Activated CD4-positive, alpha-beta T cell treated with anti-CD3 and anti-CD28 coated beads for 4 hours (primary cell): ENCODE measurements at regions not wholly inside any gene's neighbourhood (a gene's known extent, or its start where the extent isn't known, plus 50 kb on each side); places are given as distances from the start of the nearest gene placed in this dataset.

Experiments
- DNase-seq, 2 donors: peaks; one replicate each; pipeline ENCODE4 v3.0.0-alpha.2; 2020

DNA sequence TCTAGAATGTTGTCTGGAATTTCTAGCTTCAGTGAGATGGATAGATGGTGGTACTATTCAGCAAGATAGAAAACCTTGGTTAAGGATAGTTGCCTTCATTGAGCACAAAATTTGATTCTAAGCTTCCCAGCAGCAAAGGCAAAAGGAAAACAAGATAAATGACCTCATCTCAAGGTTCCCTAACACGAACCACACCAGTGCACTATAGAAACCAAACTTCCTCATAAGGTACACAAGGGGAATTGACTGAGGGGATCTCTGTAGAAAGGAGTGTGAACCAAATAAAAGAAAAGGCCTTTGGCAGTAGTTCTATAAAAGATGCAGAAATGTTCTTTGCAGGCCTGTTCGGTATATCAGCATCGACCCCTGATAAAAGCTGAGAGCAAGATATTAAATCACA, 288.9 kb downstream of the SHQ1 start:
- DNase-seq: no peak

DNA sequence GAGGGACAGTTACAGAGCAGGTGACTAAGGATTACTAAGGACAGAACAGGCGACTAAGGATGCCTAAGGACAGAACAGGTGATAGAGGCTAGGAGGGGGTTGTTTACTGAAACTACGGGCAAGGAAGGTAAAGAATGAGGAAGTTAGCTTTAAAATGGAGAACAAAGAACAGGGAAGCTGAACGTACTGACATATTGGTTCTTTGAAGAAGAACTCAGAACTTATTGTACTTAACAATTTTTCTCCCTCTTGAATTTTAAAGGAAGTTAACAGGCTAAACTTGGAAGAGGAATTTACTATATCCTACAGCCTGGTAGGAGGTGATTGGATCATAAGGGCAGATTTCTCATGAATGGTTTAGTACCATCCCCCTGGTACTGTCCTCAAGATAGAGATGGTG, 290.2 kb downstream of the SHQ1 start:
- no peak for DNase-seq

DNA sequence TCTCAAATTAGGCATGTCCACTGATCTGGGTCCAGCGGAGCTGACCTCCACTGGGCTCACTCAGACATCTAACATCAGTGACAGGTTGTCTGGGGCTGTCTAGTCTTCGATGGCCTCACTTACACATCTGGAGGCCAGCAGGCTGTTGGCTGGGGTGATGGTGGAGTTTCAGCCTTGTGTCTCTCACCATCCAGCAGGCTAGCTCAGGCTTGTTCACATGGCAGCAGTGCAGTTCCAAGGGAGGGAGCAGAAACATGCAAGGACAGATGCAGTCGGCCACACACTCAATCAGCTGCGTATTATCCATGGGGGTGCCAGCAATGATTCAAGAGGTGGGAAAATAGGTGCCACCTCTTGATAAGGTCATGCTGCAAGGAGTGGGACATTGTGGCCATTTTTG, 292.5 kb downstream of the SHQ1 start:
- no peak for DNase-seq

DNA sequence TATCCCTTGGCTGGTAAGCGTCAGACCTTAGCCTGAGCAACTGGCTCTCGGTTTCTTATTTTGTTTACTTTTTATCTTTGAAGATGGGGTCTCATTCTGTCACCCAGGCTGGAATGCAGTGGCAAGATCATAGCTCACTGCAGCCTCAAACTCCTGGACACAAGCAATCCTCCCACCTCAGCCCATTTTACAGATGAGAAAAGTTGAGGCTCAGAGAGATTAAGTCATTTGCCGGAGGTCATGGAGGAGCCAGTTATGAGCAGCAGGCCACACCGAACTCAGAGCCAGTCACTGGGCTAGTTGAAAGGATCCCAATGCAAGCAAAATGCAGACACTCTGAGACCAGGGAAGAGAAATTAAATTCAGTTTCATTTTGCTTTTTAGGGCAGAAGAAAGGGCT, 293.6 kb downstream of the SHQ1 start:
- no peak for DNase-seq

DNA sequence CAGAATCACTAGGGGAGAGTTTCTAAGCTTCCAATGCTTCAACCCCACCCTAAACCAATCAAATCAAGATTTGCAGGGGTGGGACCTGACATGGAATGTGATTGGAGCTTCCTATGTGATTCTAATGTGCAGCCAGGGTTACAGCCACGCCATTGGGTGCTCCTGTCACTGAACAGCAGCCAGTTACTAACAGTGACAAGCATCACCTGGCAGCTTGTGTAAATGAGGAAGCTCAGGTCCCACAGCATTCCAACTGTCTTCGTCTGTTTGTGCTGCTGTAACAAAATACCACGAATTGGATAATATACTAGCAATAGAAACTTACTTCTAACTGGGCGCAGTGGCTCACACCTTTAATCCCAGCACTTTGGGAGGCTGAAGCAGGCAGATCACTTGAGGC, 294.9 kb downstream of the SHQ1 start:
- DNase-seq: no peak

DNA sequence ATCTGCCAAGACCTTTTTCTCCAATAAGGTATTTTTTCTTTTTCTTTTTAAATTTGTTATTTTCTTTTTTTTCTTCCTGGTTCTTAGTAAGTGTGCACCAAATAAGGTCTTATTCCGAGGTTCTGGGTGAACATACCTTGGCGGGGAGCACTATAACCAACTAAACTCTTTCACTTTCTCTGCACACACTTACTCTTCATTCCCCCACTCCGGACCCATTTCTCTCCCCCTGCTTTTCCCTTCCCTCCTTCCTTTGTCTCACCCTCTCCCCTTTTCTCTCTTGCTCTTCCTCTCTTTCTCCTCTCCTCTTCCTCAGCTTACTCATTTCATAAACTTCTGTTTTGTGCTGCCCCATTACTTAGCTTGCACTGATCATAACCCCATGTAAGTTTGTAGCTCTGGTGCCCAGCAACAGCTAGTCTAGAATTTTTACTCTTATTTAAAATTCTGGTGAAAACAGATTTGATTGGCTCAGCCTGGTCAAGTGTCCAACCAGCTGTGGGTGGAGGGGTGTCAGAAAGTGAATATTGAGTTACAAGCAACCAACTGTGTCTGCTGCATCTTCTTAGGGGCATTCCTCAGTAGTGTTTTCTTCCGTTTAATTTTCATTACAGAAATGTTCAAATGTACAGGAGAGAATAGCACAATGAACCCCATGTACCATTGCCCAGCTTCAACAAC, 297.5 kb downstream of the SHQ1 start:
- DNase-seq: no peak

DNA sequence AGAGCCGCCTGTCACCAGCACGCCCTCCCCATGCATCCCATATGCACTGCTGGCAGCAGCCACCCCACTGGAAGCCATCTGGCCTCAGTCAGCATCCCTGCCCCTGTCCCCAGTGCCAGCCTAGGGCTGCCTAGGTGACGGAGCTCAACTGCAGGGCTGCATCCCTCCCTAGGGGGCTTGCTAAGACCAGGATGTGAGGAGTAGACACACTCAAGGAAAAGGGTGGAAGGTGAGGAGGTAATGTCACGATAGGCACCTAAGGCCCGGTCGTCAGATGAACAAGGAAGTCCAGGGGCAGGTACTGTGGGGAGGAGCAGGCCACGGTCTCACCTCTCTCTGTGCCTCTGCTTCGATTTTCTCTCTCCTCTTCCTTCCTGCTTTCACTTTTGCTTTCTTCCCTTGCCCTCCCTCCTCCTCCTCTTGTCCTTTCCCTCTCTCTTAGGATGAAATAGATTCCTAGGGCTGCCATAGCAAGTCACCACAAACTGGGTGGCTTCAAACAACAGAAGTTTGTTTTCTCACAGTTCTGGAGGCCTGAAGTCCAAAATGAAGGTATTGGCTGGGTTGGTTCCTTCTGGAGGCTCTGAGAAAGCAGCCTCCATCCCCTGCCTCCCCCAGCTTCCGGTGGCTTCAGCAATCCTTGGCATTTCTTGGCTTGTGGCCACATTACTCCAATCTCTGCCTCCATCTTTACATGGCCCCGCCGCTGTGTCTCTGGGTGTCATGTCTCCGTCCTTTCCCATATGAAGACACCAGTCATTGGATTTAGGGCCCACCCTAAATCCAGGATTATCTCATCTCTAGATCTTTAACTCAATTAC, 298.3 kb downstream of the SHQ1 start:
- no peak for DNase-seq

DNA sequence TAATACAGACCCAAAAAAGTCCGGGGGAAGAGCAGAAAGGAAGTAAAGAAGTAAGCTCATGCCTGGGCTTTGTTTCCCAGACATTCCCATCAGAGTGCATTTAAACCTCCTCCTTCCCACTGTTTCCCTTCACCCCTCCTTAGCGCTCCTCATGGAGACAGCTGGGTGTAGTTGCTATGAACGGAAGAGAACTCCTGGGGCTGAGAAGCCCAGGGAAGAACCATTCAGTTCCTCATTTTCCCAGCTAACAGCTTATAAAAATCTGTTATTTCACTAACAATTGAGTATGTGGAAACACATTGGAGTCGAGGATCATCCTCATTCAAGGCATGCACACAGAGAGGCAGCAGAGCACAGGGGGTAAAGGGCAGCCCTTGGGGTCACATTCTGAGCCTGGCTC, 299.3 kb downstream of the SHQ1 start:
- no peak for DNase-seq

DNA sequence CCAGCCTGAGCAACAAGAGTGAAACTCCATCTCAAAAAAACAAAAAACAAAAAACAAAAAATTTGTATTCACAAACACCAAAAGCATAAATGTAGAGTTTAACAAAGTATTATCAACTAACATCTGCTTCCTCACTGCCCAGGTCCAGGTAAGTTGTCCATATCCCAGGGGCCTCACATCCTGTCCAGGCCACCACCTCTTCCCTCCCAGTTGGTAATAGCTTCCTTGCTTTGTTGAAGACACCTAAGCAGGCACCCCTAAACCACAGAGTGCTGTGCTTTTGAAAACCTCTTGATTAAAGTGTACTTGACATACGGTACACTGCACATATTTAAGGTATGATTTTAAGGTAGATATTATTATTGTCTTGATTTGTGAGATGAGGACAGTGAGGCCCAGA, 299.8 kb downstream of the SHQ1 start:
- DNase-seq: no peak

DNA sequence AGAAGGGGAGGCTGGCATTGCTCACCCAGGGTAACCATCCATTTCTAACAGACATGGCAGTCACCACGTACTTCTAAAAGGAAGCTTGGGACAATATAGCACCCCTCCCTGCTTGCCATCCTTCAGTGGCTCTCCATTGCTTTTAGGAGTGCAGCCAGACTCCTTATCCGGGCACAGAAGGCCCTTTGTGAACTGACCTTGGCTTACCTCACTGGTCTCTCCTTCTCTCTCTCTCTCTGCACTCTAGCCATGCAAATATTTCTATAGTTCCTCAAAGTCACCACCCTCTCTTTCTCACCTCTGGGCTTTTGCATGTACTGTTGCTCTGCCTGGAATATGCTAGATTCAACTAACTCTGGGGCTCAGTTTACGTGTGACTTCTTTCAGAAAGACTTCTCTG, 301.1 kb downstream of the SHQ1 start:
- no peak for DNase-seq

DNA sequence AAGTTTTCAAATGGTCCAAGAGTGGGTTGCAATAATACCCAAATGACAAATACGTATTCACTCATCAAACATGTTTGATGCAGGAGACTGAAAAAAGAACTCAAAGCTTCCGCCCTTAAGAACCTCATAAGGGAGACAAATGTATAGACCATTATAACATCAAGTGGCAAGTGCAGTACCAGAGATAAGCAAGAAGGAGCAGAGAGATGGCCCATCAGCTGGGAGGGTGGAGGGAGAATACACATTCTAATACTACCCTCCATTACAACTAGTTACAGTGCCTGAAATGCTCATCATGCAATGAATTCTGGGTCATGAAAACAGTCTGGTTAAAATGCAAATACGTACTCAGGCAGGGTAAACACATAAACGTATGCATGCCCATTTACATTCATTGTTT, 304.0 kb downstream of the SHQ1 start:
- no peak for DNase-seq

DNA sequence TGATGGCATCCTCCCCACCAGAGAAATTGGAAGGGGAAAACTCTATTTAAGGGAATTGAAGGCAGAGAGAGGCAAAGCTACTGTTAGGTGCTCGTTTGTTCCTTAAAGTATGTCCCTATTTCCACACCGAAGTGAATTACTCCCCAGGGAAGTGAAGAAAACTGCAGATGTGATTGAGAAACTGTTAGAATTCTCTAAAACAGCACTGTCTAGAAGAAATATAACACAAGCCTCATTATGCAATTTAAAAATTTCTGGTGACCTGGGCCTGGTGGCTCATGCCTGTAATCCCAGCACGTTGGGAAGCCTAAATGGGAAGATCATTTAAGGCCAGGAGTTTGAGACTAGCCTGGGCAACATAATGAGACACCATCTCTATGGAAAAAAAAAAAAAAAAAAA, 305.0 kb downstream of the SHQ1 start:
- no peak for DNase-seq

DNA sequence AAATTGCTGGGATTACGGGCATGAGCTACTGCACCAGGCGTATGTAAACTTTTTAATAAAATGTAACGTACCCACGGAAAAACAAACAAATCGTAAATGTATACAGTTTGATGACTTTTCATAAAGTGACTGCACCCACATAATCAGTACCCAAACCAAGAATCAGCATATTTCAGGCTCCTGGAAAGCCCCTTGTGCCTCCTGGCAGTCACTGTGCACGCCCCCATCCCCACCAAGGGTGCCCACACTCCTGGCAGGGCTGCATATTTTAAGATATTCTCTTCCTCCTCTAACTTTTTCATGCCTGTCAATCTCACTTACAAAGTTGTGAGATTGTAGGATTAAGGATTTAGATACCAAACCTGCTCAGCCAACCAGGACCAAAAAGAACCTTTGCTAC, 305.5 kb downstream of the SHQ1 start:
- no peak for DNase-seq

DNA sequence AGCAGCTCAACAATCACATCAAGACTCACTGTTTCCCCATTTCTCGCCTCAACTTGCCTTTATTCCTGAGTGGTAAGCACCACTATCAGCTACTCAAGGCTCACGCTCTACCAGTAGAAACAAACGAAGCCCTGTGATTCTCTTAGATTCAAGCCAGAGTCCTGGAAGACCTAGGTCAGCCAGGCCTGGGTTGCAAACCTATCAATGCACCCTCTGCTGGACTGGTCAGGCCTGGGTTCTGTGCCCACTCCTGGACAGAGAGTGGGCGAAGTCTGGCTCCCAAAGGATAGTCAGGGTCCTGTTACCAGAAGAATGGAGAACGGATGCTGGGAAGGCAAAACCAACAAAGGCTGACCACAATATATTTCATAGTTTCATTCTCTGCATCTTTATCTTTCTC, 308.4 kb downstream of the SHQ1 start:
- DNase-seq: no peak

DNA sequence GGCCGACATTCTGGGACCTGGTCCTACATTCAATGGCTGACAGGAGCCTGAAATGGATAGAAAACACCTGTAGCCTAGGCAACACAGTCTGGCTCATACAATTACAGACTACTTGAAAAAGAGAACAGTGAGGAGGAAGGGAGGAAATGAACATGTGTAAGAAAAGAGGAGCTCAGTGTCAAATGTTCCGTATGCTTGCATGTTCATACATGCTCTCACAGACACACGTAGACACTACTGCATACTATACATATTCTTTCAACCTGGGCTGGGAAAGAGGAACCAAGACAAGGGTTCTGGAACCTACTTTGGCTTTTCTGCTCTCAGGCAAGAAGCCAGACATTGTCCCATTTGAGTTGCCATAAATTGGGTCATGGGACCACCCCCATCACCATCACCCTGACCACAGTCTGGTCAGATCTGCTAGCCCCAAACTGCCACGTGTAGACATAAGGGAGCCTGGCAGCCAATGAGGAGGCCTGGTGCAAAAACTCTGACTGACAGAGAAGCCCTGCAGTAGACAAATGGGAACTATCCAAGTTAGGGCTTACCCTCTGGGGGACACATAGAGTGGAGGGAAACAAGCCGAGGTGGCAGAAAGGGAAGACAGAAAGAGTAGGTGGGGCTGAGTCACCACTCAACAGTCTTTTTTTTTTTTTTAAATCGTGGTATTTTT, 310.0 kb downstream of the SHQ1 start:
- no peak for DNase-seq

DNA sequence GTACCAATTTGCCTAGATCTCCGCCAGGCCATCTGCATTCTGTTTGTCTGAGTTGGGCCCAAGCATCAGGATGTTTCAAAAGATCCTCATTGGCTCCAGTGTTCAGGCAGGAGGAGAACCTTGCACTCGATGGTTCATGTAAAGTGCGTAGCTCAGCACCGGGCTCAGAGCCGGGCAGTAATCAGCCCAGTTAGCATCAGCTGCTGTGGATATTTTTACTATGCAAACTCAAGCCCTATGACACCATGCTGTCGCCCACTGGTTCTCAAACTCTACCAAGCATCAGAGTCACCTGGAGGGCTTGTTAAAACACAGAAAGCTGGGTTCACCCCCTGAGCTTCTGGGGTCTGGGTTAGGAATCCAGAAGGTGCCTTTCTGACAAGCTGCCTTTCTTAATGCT, 310.8 kb downstream of the SHQ1 start:
- no peak for DNase-seq

DNA sequence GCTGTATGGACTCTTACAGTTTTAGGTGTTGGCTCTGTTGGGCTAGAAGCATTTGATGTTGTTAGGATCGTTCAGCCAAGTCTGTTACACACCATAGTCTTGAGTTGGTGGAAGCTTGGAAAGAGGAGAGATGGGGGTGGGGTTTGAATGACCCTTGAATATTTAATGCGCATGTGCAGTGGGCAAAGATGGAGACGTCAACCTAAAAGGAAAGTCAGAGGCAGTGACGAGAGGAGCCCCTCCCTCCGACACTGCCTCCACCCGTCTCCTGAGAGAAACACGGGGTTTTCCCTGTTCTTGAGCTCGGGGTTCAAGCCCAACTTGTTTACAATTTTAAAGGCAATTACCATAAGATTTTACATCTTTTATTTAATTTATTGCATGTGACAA, 311.4 kb downstream of the SHQ1 start:
- DNase-seq: no peak

DNA sequence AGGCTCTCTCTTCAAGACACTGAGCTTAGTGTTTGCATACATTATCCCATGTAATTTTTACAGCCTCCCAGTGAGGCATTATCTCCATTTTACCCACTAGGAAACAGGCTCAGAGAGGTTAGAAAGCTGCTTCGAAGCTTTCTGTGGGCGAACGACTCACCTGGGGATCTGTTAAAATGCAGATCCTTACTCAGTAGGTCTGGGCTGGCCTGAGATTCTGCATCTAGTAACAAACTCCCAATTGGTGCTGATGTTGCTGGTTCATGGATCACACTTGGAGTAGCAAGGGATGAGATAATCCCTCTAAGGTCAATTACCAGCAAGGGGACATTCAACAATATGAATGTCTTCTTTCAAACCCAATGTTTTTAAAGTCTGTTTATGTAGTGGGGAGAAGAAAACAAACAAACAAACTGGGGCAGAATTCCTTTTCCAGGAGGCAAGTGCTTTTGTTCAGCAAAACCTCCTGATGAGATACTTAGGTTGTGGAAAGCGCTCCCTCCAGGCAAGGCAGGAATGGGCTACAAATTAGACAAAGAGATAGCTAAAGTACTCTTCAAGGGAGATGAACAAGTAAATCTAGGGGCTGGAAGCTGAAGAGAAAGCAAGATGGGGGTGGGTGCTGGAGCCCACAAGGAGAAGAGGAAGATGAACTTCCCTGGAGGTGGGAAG, 311.9 kb downstream of the SHQ1 start:
- DNase-seq: no peak

DNA sequence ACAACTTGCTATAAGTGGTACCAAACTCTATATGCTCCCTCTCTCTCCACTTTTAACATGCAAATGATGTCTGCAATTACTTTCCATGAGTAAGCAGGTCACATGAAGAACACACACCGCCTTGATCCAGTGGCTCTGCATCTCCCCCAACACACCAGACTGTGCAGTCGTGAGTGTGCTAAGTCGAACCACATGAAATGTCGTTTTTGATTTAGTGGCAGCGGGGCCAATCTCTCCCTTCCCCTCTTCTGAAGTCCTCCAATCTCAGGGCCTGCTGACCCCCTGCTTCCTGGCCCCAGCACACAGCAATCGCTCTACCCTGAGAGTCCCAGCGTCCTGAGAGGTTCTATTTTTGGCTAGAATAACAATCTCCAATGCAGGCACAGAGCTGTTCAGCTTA, 312.5 kb downstream of the SHQ1 start:
- DNase-seq: no peak

DNA sequence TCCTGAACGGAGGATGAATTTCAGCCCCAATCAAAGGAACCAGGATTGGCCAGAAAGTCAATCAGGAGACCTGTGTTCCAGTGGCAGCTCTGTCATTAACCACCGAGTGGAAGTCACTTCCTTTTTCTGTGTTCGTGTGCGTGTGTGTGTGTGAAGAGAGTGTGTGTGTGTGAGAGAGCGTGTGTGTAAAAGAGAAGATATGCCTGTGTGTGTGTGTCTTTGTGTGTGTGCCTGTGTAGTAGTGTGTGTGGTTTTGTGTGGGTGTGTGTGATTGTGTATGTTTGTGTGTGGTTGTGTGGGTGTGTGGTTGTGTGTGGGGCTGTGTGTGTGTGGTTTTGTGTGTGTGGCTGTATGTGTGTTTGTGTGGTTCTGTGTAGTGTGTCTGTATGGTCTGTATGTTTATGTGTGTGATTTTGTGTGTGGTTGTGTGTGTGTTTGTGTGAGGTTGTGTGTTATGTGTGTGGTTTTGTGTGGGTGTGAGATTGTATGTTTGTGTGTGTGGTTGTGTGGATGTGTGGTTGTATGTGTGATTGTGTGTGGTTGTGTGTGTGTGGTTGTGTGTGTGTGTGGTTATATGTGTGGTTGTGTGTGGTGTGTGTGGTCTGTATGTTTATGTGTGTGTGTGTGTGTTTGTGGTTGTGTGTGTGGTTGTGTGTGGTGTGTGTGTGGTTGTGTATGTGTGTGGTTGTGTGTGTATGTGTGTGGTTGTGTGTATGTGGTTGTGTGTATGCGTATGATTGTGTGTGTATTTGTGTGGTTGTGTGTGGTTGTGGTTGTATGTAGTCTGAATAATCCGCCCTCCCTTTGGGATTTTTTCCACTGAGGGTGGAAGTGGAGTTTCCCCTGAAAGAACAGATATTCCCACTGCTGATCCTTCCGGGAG, 314.4 kb downstream of the SHQ1 start:
- no peak for DNase-seq

DNA sequence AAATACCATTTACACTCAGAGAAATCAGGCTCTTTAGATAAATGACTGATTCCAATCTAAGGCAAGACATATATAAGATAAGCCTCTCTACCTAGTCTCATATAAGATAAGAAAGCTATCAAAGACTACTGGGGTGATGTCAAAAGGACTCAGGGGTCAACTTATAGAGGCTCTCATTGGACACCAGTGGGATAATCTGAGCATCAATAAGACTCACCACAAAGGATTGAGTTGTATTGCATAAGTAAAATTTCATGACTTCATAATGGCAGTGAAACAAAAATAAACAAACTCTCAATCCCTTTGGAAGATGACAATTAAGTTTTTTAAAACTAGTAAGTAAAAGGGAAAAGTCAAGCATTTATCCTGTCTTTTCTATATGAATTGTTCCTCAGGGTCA, 317.8 kb downstream of the SHQ1 start:
- DNase-seq: no peak

DNA sequence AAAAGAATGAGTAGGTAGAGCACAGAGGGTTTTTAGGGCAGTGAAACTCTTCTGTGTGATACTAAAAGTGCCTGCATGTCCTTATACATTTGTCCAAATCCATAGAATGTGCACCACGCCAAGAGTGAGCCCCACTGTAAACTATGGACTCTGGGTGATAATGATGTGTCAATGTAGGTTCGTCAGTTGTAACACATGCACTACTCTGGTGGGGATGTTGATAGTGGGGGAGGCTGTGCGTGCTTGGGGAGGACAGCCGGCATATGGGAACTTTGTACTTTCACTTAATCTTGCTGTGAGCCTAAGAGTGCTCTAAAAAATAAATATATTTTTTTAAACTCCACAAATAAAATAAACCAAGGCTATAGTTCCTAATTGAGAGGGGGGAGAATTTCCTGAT, 319.2 kb downstream of the SHQ1 start:
- no peak for DNase-seq
